SU-DHL-6 (cell line): ENCODE measurements at regions not wholly inside any gene's neighbourhood (a gene's known extent, or its start where the extent isn't known, plus 50 kb on each side); places are given as distances from the start of the nearest gene placed in this dataset.
A peak's percentile ranks its signal among the peaks of the same experiment; 100 is the strongest.

Experiments
- H2AFZ ChIP-seq: fragments of 200-600 bp; sonication (generic); 2 replicates; pipeline ENCODE4 v1.6.1; 2014; ENCODE audit warnings: low read depth, mild to moderate bottlenecking, moderate library complexity, mixed read lengths, antibody characterized with exemption, low read length; ENCODE audit not compliant: severe bottlenecking
- H3F3A ChIP-seq: fragments of 200-600 bp; shearing (Covaris generic); 2 replicates; pipeline ENCODE4 v1.6.0; 2016; ENCODE audit warnings: antibody characterized with exemption, mild to moderate bottlenecking; ENCODE audit not compliant: insufficient read depth
- H3K27ac ChIP-seq: fragments of 200-600 bp; sonication (generic); 2 replicates; pipeline ENCODE4 v1.5.1; 2016; ENCODE audit warnings: low read depth, mild to moderate bottlenecking, low read length, moderate library complexity, mixed read lengths
- H3K27me3 ChIP-seq: fragments of 200-600 bp; sonication (generic), shearing (Covaris generic); 2 replicates; pipeline ENCODE4 v1.6.0; 2014; ENCODE audit warnings: mild to moderate bottlenecking, low read length
- H3K36me3 ChIP-seq: fragments of 200-600 bp; sonication (generic); 2 replicates; pipeline ENCODE4 v1.6.1; 2014; ENCODE audit warnings: mild to moderate bottlenecking, low read length, mixed read lengths
- H3K4me2 ChIP-seq: fragments of 300-600, 200-600 bp; shearing (Covaris generic), sonication (generic); 2 replicates; pipeline ENCODE4 v1.6.0; 2014; ENCODE audit warnings: low read length, low read depth, mild to moderate bottlenecking; ENCODE audit not compliant: poor library complexity, severe bottlenecking
- H3K4me3 ChIP-seq: fragments of 200-600 bp; sonication (generic); 2 replicates; pipeline ENCODE4 v1.5.1; 2014; ENCODE audit warnings: antibody characterized with exemption, low read length, mild to moderate bottlenecking, mixed read lengths; ENCODE audit not compliant: insufficient read depth, poor library complexity, severe bottlenecking
- H3K79me2 ChIP-seq: fragments of 200-600 bp; sonication (generic); 2 replicates; pipeline ENCODE4 v1.6.1; 2014; ENCODE audit warnings: mild to moderate bottlenecking, low read length, moderate library complexity; ENCODE audit not compliant: insufficient read depth
- H3K9ac ChIP-seq: fragments of 200-600 bp; sonication (generic); 2 replicates; pipeline ENCODE4 v1.7.0; 2014; ENCODE audit warnings: mild to moderate bottlenecking, low read length
- H3K9me2 ChIP-seq: fragments of 200-600 bp; sonication (generic); replicated peaks from 2 replicates; pipeline ENCODE4 v1.6.1; 2014; ENCODE audit warnings: low read length; ENCODE audit not compliant: insufficient read depth
- H3K9me3 ChIP-seq: fragments of 200-600 bp; sonication (generic); 2 replicates; pipeline ENCODE4 v1.6.1; 2014; ENCODE audit warnings: low read length, mixed read lengths; ENCODE audit not compliant: insufficient read depth
- H4K20me1 ChIP-seq: fragments of 200-600 bp; sonication (generic); 2 replicates; pipeline ENCODE4 v1.6.1; 2014; ENCODE audit warnings: low read depth, mild to moderate bottlenecking, antibody characterized with exemption, low read length, moderate library complexity, mixed read lengths
- EZH2phosphoT487 ChIP-seq: fragments of 200-600 bp; sonication (generic), shearing (Covaris generic); conservative IDR thresholded peaks from 2 replicates; pipeline ENCODE4 v1.6.1; 2018; ENCODE audit warnings: mild to moderate bottlenecking, antibody characterized with exemption, low read length, moderate library complexity, mixed read lengths
- TF ChIP-seq, protein P1 (sequence below): fragments of 200-600 bp; sonication (generic); IDR thresholded peaks from one replicate; pipeline ENCODE4 v1.5.1; 2017; ENCODE audit warnings: antibody characterized with exemption, mild to moderate bottlenecking, low read length, moderate library complexity; ENCODE audit not compliant: insufficient read depth, poor library complexity, severe bottlenecking

DNA sequence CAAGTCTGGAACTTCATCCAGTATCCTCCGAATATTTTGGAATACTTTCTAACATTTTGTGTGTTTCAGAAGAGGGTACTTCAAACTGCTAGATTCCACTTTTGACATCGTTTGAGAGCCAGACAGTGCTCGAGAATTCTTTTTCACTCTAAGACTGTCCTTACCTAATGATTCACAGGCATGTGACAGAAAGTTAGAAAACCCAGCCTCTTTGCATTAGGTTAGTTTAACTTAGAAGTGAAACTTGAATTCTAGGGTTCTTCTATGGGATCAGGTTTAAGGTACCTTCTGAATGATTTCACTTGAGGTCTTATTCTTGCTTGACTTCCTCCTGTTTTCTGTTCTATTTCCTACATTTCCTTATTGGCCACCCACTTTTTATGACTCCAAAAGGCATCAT lies 431.8 kb downstream of the SLC6A15 start:
- H2AFZ ChIP-seq: peak overlapping the region; percentile 2
- H4K20me1 ChIP-seq: no peaks in the 10 kb centered on the region
- H3K36me3 ChIP-seq: no peaks in the 10 kb centered on the region
- H3K9me2 ChIP-seq: no peaks in the 10 kb centered on the region
- H3K4me3 ChIP-seq: no peak overlapping the region
- no peak overlapping the region for H3K9ac ChIP-seq
- no peaks in the 10 kb centered on the region for H3K79me2 ChIP-seq
- no peak for TF ChIP-seq EZH2phosphoT487
- TF ChIP-seq, protein P1, sequence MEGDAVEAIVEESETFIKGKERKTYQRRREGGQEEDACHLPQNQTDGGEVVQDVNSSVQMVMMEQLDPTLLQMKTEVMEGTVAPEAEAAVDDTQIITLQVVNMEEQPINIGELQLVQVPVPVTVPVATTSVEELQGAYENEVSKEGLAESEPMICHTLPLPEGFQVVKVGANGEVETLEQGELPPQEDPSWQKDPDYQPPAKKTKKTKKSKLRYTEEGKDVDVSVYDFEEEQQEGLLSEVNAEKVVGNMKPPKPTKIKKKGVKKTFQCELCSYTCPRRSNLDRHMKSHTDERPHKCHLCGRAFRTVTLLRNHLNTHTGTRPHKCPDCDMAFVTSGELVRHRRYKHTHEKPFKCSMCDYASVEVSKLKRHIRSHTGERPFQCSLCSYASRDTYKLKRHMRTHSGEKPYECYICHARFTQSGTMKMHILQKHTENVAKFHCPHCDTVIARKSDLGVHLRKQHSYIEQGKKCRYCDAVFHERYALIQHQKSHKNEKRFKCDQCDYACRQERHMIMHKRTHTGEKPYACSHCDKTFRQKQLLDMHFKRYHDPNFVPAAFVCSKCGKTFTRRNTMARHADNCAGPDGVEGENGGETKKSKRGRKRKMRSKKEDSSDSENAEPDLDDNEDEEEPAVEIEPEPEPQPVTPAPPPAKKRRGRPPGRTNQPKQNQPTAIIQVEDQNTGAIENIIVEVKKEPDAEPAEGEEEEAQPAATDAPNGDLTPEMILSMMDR: no peak
- no peak overlapping the region for H3K4me2 ChIP-seq
- no peaks in the 10 kb centered on the region for H3K27me3 ChIP-seq
- H3F3A ChIP-seq: no peaks in the 10 kb centered on the region
- H3K9me3 ChIP-seq: no peaks in the 10 kb centered on the region
- H3K27ac ChIP-seq: no peak overlapping the region

DNA sequence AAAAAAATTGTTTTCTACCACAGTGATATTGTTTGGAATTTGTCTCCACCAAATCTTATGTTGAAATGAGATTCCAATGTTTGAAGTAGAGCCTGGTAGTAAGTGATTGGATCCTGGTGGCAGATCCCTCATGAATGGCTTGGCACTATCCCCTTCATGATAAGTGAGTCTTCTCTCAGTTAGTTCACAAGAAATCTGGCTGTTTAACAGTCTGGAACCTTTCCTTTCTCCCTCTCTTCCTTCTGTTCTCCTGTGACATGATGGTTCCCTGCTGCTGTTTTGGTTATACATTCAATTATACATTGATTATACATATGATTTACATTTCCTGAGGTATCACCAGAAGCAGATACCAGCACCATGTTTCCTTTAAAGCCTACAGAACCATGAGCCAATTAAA lies 442.2 kb downstream of the SLC6A15 start:
- Histone ChIP-seq H3K36me3 (no peaks in the 10 kb centered on the region), H3K9me3 (no peaks in the 10 kb centered on the region), H3K9ac (no peak overlapping the region), H3K79me2 (no peaks in the 10 kb centered on the region), H3F3A (no peaks in the 10 kb centered on the region), H3K27me3 (no peaks in the 10 kb centered on the region), H3K27ac (no peak overlapping the region), H3K4me2 (no peak overlapping the region), H3K4me3 (no peak overlapping the region), H3K9me2 (no peaks in the 10 kb centered on the region; the same call in 1 of the 2 replicates), H2AFZ (no peak overlapping the region), H4K20me1 (no peaks in the 10 kb centered on the region)
- TF ChIP-seq, protein P1: no peak
- TF ChIP-seq EZH2phosphoT487: no peak

- no peak overlapping the region for H2AFZ ChIP-seq
- H3K79me2 ChIP-seq: no peaks in the 10 kb centered on the region
- no peaks in the 10 kb centered on the region for H3K36me3 ChIP-seq
- no peak overlapping the region for H3K9ac ChIP-seq
- H3K4me2 ChIP-seq: no peak overlapping the region
- no peaks in the 10 kb centered on the region for H3K9me2 ChIP-seq
- H3K9me3 ChIP-seq: no peaks in the 10 kb centered on the region
- no peak overlapping the region for H3K27ac ChIP-seq
- no peaks in the 10 kb centered on the region for H4K20me1 ChIP-seq
- no peak for TF ChIP-seq EZH2phosphoT487
- TF ChIP-seq, protein P1: no peak
- H3K4me3 ChIP-seq: no peak overlapping the region
- no peaks in the 10 kb centered on the region for H3F3A ChIP-seq
- no peaks in the 10 kb centered on the region for H3K27me3 ChIP-seq
Observed at GRCh38 chr12:84464616-84465015, 448.0 kb downstream of the SLC6A15 start.
